Tibial artery (tissue), 4 donors: ENCODE measurements at regions not wholly inside any gene's neighbourhood (a gene's known extent, or its start where the extent isn't known, plus 50 kb on each side); places are given as distances from the start of the nearest gene placed in this dataset.

Source experiments
- DNase-seq, 2 donors: peaks; one replicate each; pipeline ENCODE4 v3.0.0-alpha.2; 2019
- H3K27ac ChIP-seq, 2 donors: fragments of 200-600 bp; sonication (generic) in 1 of 2; 1 replicate in 1 of 2; 2 replicates in 1 of 2; pipeline ENCODE4 v1.5.1; 2018 to 2019; ENCODE audit warnings: mild to moderate bottlenecking in 1 of 2
- H3K27me3 ChIP-seq, 2 donors: fragments of 200-600 bp; sonication (generic) in 1 of 2; one replicate each; pipeline versions ENCODE4 v1.5.1 to v1.6.0; 2016 to 2019
- H3K36me3 ChIP-seq, 3 donors: fragments of 200-600 bp; sonication (generic) in 2 of 3; one replicate each; pipeline ENCODE4 v1.5.1; 2016 to 2019; ENCODE audit warnings: mild to moderate bottlenecking in 2 of 3
- H3K4me1 ChIP-seq, 4 donors: fragments of 200-600 bp; sonication (generic) in 2 of 4; 1 replicate in 3 of 4; 2 replicates in 1 of 4; pipeline ENCODE4 v1.5.1; 2016 to 2019
- H3K4me3 ChIP-seq, 2 donors: fragments of 200-600 bp; sonication (generic) in 1 of 2; 1 replicate in 1 of 2; 2 replicates in 1 of 2; pipeline ENCODE4 v1.5.1; 2018 to 2019; ENCODE audit warnings: mild to moderate bottlenecking in 2 of 2
- H3K9me3 ChIP-seq, 3 donors: fragments of 200-600 bp; sonication (generic) in 1 of 3; one replicate each; pipeline ENCODE4 v1.5.1; 2016 to 2019
- intact Hi-C: fragments of 100-400 bp; cut with DNase I; formaldehyde crosslinking; loops from one replicate; pipeline ENCODE4 v1.15.0; 2023; ENCODE audit warnings: low total_unique reads
- TF ChIP-seq, protein P1 (sequence below), 2 experiments: fragments of 200-600 bp in 1 of 2; fragments of 450-650 bp in 1 of 2; IDR thresholded peaks; one replicate each; pipeline ENCODE4 v1.5.1; 2017 to 2019; ENCODE audit warnings: antibody characterized with exemption in 2 of 2, mild to moderate bottlenecking in 1 of 2, moderate library complexity in 1 of 2

GRCh38 chr2:220562375-220563140 is 935.1 kb downstream of the SLC4A3 start:
- no peaks in the 10 kb centered on the region for H3K4me1 ChIP-seq
- no peaks in the 10 kb centered on the region for H3K9me3 ChIP-seq
- no peaks in the 10 kb centered on the region for H3K36me3 ChIP-seq
- DNase-seq = no peak
- intact Hi-C loops = no loop called here
- TF ChIP-seq, protein P1, sequence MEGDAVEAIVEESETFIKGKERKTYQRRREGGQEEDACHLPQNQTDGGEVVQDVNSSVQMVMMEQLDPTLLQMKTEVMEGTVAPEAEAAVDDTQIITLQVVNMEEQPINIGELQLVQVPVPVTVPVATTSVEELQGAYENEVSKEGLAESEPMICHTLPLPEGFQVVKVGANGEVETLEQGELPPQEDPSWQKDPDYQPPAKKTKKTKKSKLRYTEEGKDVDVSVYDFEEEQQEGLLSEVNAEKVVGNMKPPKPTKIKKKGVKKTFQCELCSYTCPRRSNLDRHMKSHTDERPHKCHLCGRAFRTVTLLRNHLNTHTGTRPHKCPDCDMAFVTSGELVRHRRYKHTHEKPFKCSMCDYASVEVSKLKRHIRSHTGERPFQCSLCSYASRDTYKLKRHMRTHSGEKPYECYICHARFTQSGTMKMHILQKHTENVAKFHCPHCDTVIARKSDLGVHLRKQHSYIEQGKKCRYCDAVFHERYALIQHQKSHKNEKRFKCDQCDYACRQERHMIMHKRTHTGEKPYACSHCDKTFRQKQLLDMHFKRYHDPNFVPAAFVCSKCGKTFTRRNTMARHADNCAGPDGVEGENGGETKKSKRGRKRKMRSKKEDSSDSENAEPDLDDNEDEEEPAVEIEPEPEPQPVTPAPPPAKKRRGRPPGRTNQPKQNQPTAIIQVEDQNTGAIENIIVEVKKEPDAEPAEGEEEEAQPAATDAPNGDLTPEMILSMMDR (IDR thresholded peaks at IDR 0.05) = no peak
- H3K27me3 ChIP-seq = no peaks in the 10 kb centered on the region
- no peak overlapping the region for H3K4me3 ChIP-seq
- H3K27ac ChIP-seq = no peak overlapping the region

DNA sequence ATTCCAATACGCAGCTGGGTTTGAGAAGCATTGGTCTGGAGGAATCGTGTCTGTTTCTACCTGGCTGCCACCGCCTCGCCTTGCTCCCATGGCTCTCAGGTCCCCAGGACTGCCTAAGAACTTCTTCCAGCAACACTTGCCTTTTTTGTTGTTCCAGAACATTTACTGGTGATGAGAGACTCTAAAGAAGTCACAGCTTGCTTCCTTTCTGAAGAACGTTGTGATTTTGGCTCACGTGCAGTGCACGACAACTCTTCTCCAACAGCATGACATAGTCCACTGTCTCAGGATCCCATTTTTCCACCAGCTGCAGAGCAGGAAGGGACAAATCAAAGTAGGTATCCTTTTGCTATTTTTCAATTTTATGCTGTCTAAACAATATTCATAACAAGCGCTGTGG is 940.9 kb downstream of the SLC4A3 start:
- Histone ChIP-seq H3K27me3 (no peaks in the 10 kb centered on the region), H3K36me3 (no peaks in the 10 kb centered on the region)
- intact Hi-C loops = no loop called here

DNA sequence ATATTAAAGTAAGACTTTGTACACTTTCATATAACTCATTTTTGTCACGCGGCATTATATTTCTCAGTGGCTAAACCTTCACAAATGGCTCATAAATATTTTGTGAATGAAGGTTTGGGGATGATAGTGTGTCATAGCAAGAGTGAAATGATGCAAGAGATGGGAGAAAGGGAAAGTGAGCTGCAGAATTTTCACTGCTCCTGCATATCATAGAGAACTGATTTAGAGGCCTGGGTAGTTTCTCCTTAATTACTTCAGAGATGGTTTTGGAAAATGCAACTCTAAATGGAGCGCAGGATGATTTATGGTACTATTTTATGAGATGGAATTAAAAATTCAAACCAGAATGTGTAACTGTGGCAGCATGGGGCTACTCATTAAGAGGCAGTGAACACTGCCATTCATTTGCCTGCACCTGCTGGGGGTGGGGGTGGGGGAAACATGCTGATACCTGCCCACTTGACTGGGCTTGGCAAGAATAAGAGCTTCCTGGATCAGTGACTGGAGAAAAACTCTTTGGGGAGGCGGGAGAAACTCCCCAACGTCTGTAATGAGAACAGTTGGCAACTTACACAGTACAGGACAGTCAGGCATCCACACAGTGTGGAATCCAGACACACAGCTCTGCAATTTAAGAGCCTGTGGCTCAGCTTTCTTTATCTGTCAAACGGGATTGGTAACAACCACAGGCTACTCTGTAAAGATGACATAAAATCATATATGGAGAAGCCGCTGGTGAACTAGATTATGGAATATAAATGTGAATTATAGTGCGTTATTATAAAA is 941.9 kb downstream of the SLC4A3 start:
- intact Hi-C loops = no loop called here
- no peaks in the 10 kb centered on the region for H3K4me1 ChIP-seq
- H3K36me3 ChIP-seq = no peaks in the 10 kb centered on the region
- no peaks in the 10 kb centered on the region for H3K27me3 ChIP-seq
- H3K27ac ChIP-seq = no peak overlapping the region
- no peak overlapping the region for H3K4me3 ChIP-seq
- TF ChIP-seq, protein P1 (IDR thresholded peaks at IDR 0.05) = no peak
- no peak for DNase-seq
- no peaks in the 10 kb centered on the region for H3K9me3 ChIP-seq

More for the DNA sequence above, 940.9 kb downstream of the SLC4A3 start:
- no peak overlapping the region for H3K4me3 ChIP-seq
- TF ChIP-seq, protein P1 (IDR thresholded peaks at IDR 0.05) = no peak
- no peaks in the 10 kb centered on the region for H3K9me3 ChIP-seq
- H3K27ac ChIP-seq = no peak overlapping the region
- no peak for DNase-seq
- H3K4me1 ChIP-seq = no peaks in the 10 kb centered on the region

DNA sequence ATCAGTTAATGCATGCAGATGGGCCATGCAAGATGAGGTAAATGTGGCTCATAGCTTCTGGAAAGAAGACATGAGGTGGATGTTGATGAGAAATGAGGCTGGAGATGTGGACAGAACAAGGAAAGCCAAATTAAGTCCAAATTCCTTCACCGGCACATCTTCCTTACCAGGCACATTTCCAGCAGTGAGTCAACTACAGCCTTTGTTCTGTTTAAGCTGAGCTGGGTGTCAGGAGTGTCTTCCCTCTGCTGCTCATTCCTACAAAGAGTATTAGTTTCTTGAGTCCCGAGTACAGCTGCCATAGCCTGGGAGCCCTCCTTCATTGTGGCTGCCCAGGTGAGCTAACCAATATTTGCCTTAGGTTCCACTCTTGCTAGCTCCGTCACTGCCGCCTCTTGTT is 945.0 kb downstream of the SLC4A3 start:
- no peaks in the 10 kb centered on the region for H3K27me3 ChIP-seq
- H3K4me3 ChIP-seq = no peak overlapping the region
- no peaks in the 10 kb centered on the region for H3K9me3 ChIP-seq
- TF ChIP-seq, protein P1 (IDR thresholded peaks at IDR 0.05) = no peak
- no peaks in the 10 kb centered on the region for H3K36me3 ChIP-seq
- H3K27ac ChIP-seq = no peak overlapping the region
- intact Hi-C loops = no loop called here
- no peaks in the 10 kb centered on the region for H3K4me1 ChIP-seq
- DNase-seq = no peak

GRCh38 chr2:220574038-220574437 is 946.6 kb downstream of the SLC4A3 start:
- no peaks in the 10 kb centered on the region for H3K4me1 ChIP-seq
- DNase-seq = no peak
- no peak overlapping the region for H3K27ac ChIP-seq
- intact Hi-C loops = no loop called here
- no peaks in the 10 kb centered on the region for H3K36me3 ChIP-seq
- no peaks in the 10 kb centered on the region for H3K27me3 ChIP-seq
- H3K9me3 ChIP-seq = no peaks in the 10 kb centered on the region
- TF ChIP-seq, protein P1 (IDR thresholded peaks at IDR 0.05) = no peak
- H3K4me3 ChIP-seq = no peak overlapping the region
